K562 (cell line): ENCODE measurements at regions not wholly inside any gene's neighbourhood (a gene's known extent, or its start where the extent isn't known, plus 50 kb on each side); places are given as distances from the start of the nearest gene placed in this dataset.

ENCODE experiments used
- EGR1 ChIP-seq: fragments of 450-650 bp; conservative IDR thresholded peaks from 2 replicates; pipeline ENCODE4 v1.6.1; 2017; ENCODE audit warnings: mild to moderate bottlenecking
- NR3C1 ChIP-seq: sonication (generic); formaldehyde crosslinking; IDR thresholded peaks from 2 replicates; pipeline ENCODE4 v1.8.1; 2022; ENCODE audit warnings: missing genetic modification reagents
- POLR2AphosphoS5 ChIP-seq: IDR thresholded peaks from 2 replicates; pipeline ENCODE4 v1.6.1; 2011; ENCODE audit warnings: mild to moderate bottlenecking, low read depth, low read length, moderate library complexity; ENCODE audit not compliant: control insufficient read depth, insufficient read depth
- RAD21 ChIP-seq, 2 experiments: fragments of 250-450 bp in 1 of 2; fragments of 450-650 bp in 1 of 2; sonication (Bioruptor Pico) in 1 of 2; formaldehyde crosslinking in 1 of 2; IDR thresholded peaks in 1 of 2; conservative IDR thresholded peaks in 1 of 2; 2 replicates each; pipeline versions ENCODE4 v1.4.0 to v1.8.0; 2020 to 2022; ENCODE audit warnings: mild to moderate bottlenecking in 2 of 2, moderate library complexity in 1 of 2
- RAD51 ChIP-seq: fragments of 450-650 bp; IDR thresholded peaks from 2 replicates; pipeline ENCODE4 v1.7.1; 2016; ENCODE audit warnings: low read depth, mild to moderate bottlenecking, borderline replicate concordance
- SMC3 ChIP-seq: conservative IDR thresholded peaks from 2 replicates; pipeline ENCODE4 v1.6.1; 2011; ENCODE audit warnings: low read depth, low read length, improper control_type of control experiment; ENCODE audit not compliant: insufficient read depth
- ZFX ChIP-seq: sonication (generic); formaldehyde crosslinking; IDR thresholded peaks from 2 replicates; pipeline ENCODE4 v1.8.0; 2022; ENCODE audit warnings: mild to moderate bottlenecking, missing genetic modification reagents, moderate library complexity
- ZNF121 ChIP-seq: sonication (generic); formaldehyde crosslinking; conservative IDR thresholded peaks from 2 replicates; pipeline ENCODE4 v1.8.0; 2022; ENCODE audit warnings: missing genetic modification reagents
- ZNF124 ChIP-seq: sonication (generic); formaldehyde crosslinking; IDR thresholded peaks from 2 replicates; pipeline ENCODE4 v1.8.1; 2022; ENCODE audit warnings: missing genetic modification reagents
- TF ChIP-seq, protein P1 (sequence below), 2 experiments: fragments of 450-650 bp; formaldehyde crosslinking in 1 of 2; IDR thresholded peaks; 2 replicates each; pipeline versions ENCODE4 v1.4.0 to v1.6.1; 2014 to 2020; ENCODE audit warnings: mild to moderate bottlenecking in 2 of 2, borderline replicate concordance in 1 of 2, low read depth in 1 of 2
- TF ChIP-seq, protein P2 (sequence below), 3 experiments: fragments of 200-800 bp in 1 of 3; fragments of 250-450 bp in 1 of 3; fragments of 450-650 bp in 1 of 3; sonication (Bioruptor Pico) in 1 of 3; sonication (Bioruptor generic) in 1 of 3; formaldehyde crosslinking in 1 of 3; IDR thresholded peaks; 2 replicates each; pipeline versions ENCODE4 v1.6.1 to v1.8.0; 2016 to 2022; ENCODE audit warnings: mild to moderate bottlenecking in 2 of 3, missing genetic modification characterization in 2 of 3, missing compliant biosample characterization in 1 of 3, moderate library complexity in 1 of 3
- TF ChIP-seq, protein P3 (sequence below), 3 experiments: IDR thresholded peaks in 2 of 3; conservative IDR thresholded peaks in 1 of 3; 2 replicates each; pipeline ENCODE4 v1.5.1; 2011 to 2012; ENCODE audit warnings: low read length in 3 of 3, mild to moderate bottlenecking in 3 of 3, control low read depth in 2 of 3, improper control_type of control experiment in 1 of 3, inconsistent platforms in 1 of 3, low read depth in 1 of 3, mixed read lengths in 1 of 3, moderate library complexity in 1 of 3; ENCODE audit not compliant: insufficient read depth in 2 of 3
- TF ChIP-seq, protein P4 (sequence below): fragments of 250-450 bp; sonication (Bioruptor Pico); IDR thresholded peaks from 2 replicates; pipeline ENCODE4 v1.5.0; 2021

DNA sequence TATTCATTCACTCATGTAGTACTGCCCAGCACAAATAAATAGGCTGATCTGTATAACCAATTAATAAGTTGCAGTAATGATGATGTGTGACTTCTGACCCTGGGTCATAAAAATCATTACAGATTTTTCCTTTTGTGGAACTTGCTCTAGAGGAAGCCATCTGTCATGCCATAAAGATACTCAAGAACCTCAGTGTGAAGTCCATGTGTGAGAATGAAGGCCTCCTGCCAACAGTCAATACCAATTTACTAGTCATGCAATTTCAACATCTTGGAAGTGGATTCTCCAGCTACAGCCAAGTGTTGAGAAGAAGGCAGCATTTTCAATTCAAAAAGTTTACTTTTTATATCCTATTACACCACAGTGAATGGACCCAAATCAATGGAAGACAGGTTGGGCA lies 435.6 kb upstream of the LRRC4C start:
- TF ChIP-seq, protein P1, sequence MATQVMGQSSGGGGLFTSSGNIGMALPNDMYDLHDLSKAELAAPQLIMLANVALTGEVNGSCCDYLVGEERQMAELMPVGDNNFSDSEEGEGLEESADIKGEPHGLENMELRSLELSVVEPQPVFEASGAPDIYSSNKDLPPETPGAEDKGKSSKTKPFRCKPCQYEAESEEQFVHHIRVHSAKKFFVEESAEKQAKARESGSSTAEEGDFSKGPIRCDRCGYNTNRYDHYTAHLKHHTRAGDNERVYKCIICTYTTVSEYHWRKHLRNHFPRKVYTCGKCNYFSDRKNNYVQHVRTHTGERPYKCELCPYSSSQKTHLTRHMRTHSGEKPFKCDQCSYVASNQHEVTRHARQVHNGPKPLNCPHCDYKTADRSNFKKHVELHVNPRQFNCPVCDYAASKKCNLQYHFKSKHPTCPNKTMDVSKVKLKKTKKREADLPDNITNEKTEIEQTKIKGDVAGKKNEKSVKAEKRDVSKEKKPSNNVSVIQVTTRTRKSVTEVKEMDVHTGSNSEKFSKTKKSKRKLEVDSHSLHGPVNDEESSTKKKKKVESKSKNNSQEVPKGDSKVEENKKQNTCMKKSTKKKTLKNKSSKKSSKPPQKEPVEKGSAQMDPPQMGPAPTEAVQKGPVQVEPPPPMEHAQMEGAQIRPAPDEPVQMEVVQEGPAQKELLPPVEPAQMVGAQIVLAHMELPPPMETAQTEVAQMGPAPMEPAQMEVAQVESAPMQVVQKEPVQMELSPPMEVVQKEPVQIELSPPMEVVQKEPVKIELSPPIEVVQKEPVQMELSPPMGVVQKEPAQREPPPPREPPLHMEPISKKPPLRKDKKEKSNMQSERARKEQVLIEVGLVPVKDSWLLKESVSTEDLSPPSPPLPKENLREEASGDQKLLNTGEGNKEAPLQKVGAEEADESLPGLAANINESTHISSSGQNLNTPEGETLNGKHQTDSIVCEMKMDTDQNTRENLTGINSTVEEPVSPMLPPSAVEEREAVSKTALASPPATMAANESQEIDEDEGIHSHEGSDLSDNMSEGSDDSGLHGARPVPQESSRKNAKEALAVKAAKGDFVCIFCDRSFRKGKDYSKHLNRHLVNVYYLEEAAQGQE (IDR thresholded peaks at IDR 0.05; ENCODE audit: borderline replicate concordance) = no peak
- TF ChIP-seq, protein P1 (CRISPR knock-in tag; IDR thresholded peaks at IDR 0.05; ENCODE audit: low read depth) = no peak
- TF ChIP-seq, protein P2, sequence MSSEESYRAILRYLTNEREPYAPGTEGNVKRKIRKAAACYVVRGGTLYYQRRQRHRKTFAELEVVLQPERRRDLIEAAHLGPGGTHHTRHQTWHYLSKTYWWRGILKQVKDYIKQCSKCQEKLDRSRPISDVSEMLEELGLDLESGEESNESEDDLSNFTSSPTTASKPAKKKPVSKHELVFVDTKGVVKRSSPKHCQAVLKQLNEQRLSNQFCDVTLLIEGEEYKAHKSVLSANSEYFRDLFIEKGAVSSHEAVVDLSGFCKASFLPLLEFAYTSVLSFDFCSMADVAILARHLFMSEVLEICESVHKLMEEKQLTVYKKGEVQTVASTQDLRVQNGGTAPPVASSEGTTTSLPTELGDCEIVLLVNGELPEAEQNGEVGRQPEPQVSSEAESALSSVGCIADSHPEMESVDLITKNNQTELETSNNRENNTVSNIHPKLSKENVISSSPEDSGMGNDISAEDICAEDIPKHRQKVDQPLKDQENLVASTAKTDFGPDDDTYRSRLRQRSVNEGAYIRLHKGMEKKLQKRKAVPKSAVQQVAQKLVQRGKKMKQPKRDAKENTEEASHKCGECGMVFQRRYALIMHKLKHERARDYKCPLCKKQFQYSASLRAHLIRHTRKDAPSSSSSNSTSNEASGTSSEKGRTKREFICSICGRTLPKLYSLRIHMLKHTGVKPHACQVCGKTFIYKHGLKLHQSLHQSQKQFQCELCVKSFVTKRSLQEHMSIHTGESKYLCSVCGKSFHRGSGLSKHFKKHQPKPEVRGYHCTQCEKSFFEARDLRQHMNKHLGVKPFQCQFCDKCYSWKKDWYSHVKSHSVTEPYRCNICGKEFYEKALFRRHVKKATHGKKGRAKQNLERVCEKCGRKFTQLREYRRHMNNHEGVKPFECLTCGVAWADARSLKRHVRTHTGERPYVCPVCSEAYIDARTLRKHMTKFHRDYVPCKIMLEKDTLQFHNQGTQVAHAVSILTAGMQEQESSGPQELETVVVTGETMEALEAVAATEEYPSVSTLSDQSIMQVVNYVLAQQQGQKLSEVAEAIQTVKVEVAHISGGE (CRISPR knock-in tag; IDR thresholded peaks at IDR 0.05) = no peak
- TF ChIP-seq, protein P3, sequence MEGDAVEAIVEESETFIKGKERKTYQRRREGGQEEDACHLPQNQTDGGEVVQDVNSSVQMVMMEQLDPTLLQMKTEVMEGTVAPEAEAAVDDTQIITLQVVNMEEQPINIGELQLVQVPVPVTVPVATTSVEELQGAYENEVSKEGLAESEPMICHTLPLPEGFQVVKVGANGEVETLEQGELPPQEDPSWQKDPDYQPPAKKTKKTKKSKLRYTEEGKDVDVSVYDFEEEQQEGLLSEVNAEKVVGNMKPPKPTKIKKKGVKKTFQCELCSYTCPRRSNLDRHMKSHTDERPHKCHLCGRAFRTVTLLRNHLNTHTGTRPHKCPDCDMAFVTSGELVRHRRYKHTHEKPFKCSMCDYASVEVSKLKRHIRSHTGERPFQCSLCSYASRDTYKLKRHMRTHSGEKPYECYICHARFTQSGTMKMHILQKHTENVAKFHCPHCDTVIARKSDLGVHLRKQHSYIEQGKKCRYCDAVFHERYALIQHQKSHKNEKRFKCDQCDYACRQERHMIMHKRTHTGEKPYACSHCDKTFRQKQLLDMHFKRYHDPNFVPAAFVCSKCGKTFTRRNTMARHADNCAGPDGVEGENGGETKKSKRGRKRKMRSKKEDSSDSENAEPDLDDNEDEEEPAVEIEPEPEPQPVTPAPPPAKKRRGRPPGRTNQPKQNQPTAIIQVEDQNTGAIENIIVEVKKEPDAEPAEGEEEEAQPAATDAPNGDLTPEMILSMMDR (IDR thresholded peaks at IDR 0.05 in 2 of 3, conservative IDR thresholded peaks at IDR 0.05 in 1 of 3; ENCODE audit: insufficient read depth in 2 of 3, low read depth in 1 of 3, low read length in 3 of 3) = no peak
- TF ChIP-seq RAD51 (no peak), ZFX (CRISPR knock-in tag) (no peak), SMC3 (no peak), POLR2AphosphoS5 (no peak), NR3C1 (no peak), ZNF121 (CRISPR knock-in tag) (no peak), EGR1 (no peak), ZNF124 (CRISPR knock-in tag) (no peak), RAD21 (CRISPR knock-in tag; conservative IDR thresholded peaks at IDR 0.05 in 1 of 2, IDR thresholded peaks at IDR 0.05 in 1 of 2) (no peak)
- TF ChIP-seq, protein P4, sequence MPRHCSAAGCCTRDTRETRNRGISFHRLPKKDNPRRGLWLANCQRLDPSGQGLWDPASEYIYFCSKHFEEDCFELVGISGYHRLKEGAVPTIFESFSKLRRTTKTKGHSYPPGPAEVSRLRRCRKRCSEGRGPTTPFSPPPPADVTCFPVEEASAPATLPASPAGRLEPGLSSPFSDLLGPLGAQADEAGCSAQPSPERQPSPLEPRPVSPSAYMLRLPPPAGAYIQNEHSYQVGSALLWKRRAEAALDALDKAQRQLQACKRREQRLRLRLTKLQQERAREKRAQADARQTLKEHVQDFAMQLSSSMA = no peak
